HCT116 (cell line): ENCODE measurements at regions not wholly inside any gene's neighbourhood (a gene's known extent, or its start where the extent isn't known, plus 50 kb on each side); places are given as distances from the start of the nearest gene placed in this dataset.

ENCODE experiments used
- ATAC-seq: fragments of 200-7000 bp; cut with Tn5 transposase; 2 replicates; pipeline ENCODE4 v1.9.1; 2020; ENCODE audit warnings: mild to moderate bottlenecking, moderate library complexity
- BruUV-seq: library from RNA; stranded (reverse); fragments of 400-500 nt; replicated peaks from 2 replicates; lab custom pipeline; 2021; lab: Mats Ljungman, UMichigan
- CTCF ChIA-PET: fragments of 300-600 bp; sonication (Branson Sonifier 250); formaldehyde crosslinking; loops from one replicate; lab custom pipeline; 2021; ENCODE audit warnings: antibody characterized with exemption; lab: Charles Lee
- POLR2A ChIA-PET: fragments of 300-600, 350-600 bp; sonication (Branson Sonifier 250); formaldehyde crosslinking; loops from one replicate; lab custom pipeline; 2021; ENCODE audit warnings: antibody characterized with exemption; lab: Charles Lee
- RAD21 ChIA-PET, 2 experiments: fragments of 300-600 bp; sonication (Branson Sonifier 250); formaldehyde crosslinking; loops; one replicate each; lab custom pipeline; 2023; ENCODE audit warnings: low total read pairs in 2 of 2; ENCODE audit not compliant: uncharacterized antibody in 2 of 2, unreplicated experiment in 2 of 2, low non-redundant PET in 1 of 2; lab: Charles Lee
- DNase-seq: peaks from one replicate; pipeline ENCODE4 v3.0.0-alpha.2; 2010; ENCODE audit warnings: low read depth, low spot score
- H2AFZ ChIP-seq: fragments of 200-600 bp; shearing (Covaris generic), sonication (generic); 2 replicates; pipeline ENCODE4 v1.6.1; 2017; ENCODE audit warnings: low read depth, mixed run types, mixed read lengths, antibody characterized with exemption, low read length; ENCODE audit not compliant: poor library complexity, severe bottlenecking
- H3K27ac ChIP-seq: 2 replicates; pipeline ENCODE4 v1.5.1; 2012; ENCODE audit warnings: low read depth, low read length
- H3K27me3 ChIP-seq: fragments of 200-600 bp; sonication (generic); 2 replicates; pipeline ENCODE4 v1.6.1; 2016; ENCODE audit warnings: mixed run types, low read length, mixed read lengths; ENCODE audit not compliant: insufficient read depth
- H3K36me3 ChIP-seq, 2 experiments: fragments of 200-500 bp in 1 of 2; fragments of 200-600 bp in 1 of 2; sonication (Bioruptor generic) in 1 of 2; sonication (generic) in 1 of 2; 2 replicates each; pipeline versions ENCODE4 v1.5.1 to v1.6.1; 2014 to 2016; ENCODE audit warnings: low read length in 2 of 2, inconsistent platforms in 1 of 2, mixed read lengths in 1 of 2, mixed run types in 1 of 2; ENCODE audit not compliant: insufficient read depth in 2 of 2, control insufficient read depth in 1 of 2
- H3K4me1 ChIP-seq, 2 experiments: fragments of 200-600 bp in 1 of 2; sonication (generic) in 1 of 2; 2 replicates each; pipeline versions ENCODE4 v1.5.1 to v1.6.1; 2012 to 2017; ENCODE audit warnings: low read length in 2 of 2, inconsistent platforms in 1 of 2, mild to moderate bottlenecking in 1 of 2, mixed read lengths in 1 of 2, mixed run types in 1 of 2, moderate library complexity in 1 of 2; ENCODE audit not compliant: insufficient read depth in 2 of 2, control insufficient read depth in 1 of 2
- H3K4me2 ChIP-seq: fragments of 200-600 bp; sonication (generic); 2 replicates; pipeline ENCODE4 v1.6.1; 2017; ENCODE audit warnings: mixed run types, low read length, mixed read lengths
- H3K4me3 ChIP-seq, 2 experiments: fragments of 200-600 bp in 1 of 2; sonication (generic) in 1 of 2; replicated peaks in 1 of 2; 2 replicates each; pipeline ENCODE4 v1.5.1; 2011 to 2016; ENCODE audit warnings: low read length in 2 of 2, control low read depth in 1 of 2, low read depth in 1 of 2, mild to moderate bottlenecking in 1 of 2, mixed read lengths in 1 of 2, mixed run types in 1 of 2
- H3K79me2 ChIP-seq: fragments of 200-600 bp; sonication (generic); 2 replicates; pipeline ENCODE4 v1.6.1; 2017; ENCODE audit warnings: mild to moderate bottlenecking, mixed run types, low read length, moderate library complexity, mixed read lengths; ENCODE audit not compliant: insufficient read depth
- H3K9ac ChIP-seq: fragments of 200-600 bp; sonication (generic); 2 replicates; pipeline ENCODE4 v1.6.1; 2016; ENCODE audit warnings: low read length, mixed read lengths
- H3K9me2 ChIP-seq: fragments of 200-600 bp; sonication (generic), shearing (Covaris generic); 2 replicates; pipeline ENCODE4 v1.6.1; 2017; ENCODE audit warnings: mixed run types, mild to moderate bottlenecking, moderate library complexity; ENCODE audit not compliant: insufficient read depth
- H3K9me3 ChIP-seq, 2 experiments: fragments of 200-500 bp in 1 of 2; fragments of 200-600 bp in 1 of 2; sonication (Bioruptor generic) in 1 of 2; sonication (generic) in 1 of 2; 2 replicates each; pipeline ENCODE4 v1.6.1; 2014 to 2017; ENCODE audit warnings: low read length in 2 of 2, mixed read lengths in 2 of 2, inconsistent platforms in 1 of 2, low read depth in 1 of 2, mild to moderate bottlenecking in 1 of 2, mixed run types in 1 of 2, moderate library complexity in 1 of 2; ENCODE audit not compliant: control insufficient read depth in 1 of 2, insufficient read depth in 1 of 2
- H4K20me1 ChIP-seq: fragments of 200-600 bp; sonication (generic), shearing (Covaris generic); 2 replicates; pipeline ENCODE4 v1.6.1; 2017; ENCODE audit warnings: mixed run types, mild to moderate bottlenecking, moderate library complexity; ENCODE audit not compliant: insufficient read depth
- FOSL1 ChIP-seq: IDR thresholded peaks from 2 replicates; pipeline ENCODE4 v1.6.1; 2012; ENCODE audit warnings: low read depth
- JUND ChIP-seq: IDR thresholded peaks from 2 replicates; pipeline ENCODE4 v1.6.1; 2012
- POLR2A ChIP-seq: IDR thresholded peaks from 2 replicates; pipeline ENCODE4 v1.7.0; 2011; ENCODE audit warnings: borderline replicate concordance; ENCODE audit not compliant: insufficient read depth, insufficient read length; ENCODE audit errors: extremely low read depth
- RAD21 ChIP-seq: IDR thresholded peaks from 2 replicates; pipeline ENCODE4 v1.6.1; 2012; ENCODE audit warnings: low read depth, mild to moderate bottlenecking
- REST ChIP-seq: IDR thresholded peaks from 2 replicates; pipeline ENCODE4 v1.6.1; 2012; ENCODE audit warnings: low read depth
- TCF7L2 ChIP-seq: IDR thresholded peaks from 2 replicates; pipeline ENCODE4 v1.7.0; 2011; ENCODE audit warnings: borderline replicate concordance, inconsistent platforms; ENCODE audit not compliant: insufficient read depth, insufficient read length; ENCODE audit errors: extremely low read depth
- ZFX ChIP-seq: fragments of 450-650 bp; IDR thresholded peaks from 2 replicates; pipeline ENCODE4 v1.6.1; 2017
- ZNF274 ChIP-seq: fragments of 200-500 bp; sonication (Bioruptor generic); IDR thresholded peaks from 2 replicates; pipeline ENCODE4 v1.6.1; 2014; ENCODE audit warnings: mild to moderate bottlenecking, low read depth, low read length, inconsistent platforms
- intact Hi-C: fragments of 100-400 bp; cut with micrococcal nuclease; formaldehyde crosslinking; loops from 2 replicates; pipeline ENCODE4 v1.10.0; 2022
- TF ChIP-seq, protein P1 (sequence below): IDR thresholded peaks from 2 replicates; pipeline ENCODE4 v1.6.1; 2011; ENCODE audit warnings: mild to moderate bottlenecking, low read length, moderate library complexity; ENCODE audit not compliant: insufficient replicate concordance; ENCODE audit errors: extremely low read depth
- TF ChIP-seq, protein P2 (sequence below), 3 experiments: fragments of 200-600 bp in 1 of 3; sonication (generic) in 1 of 3; IDR thresholded peaks in 2 of 3; conservative IDR thresholded peaks in 1 of 3; 2 replicates each; pipeline ENCODE4 v1.5.1; 2012 to 2017; ENCODE audit warnings: low read depth in 2 of 3, low read length in 2 of 3, antibody characterized with exemption in 1 of 3, borderline replicate concordance in 1 of 3, control low read depth in 1 of 3, mild to moderate bottlenecking in 1 of 3, mixed read lengths in 1 of 3, mixed run types in 1 of 3, moderate library complexity in 1 of 3; ENCODE audit not compliant: insufficient read depth in 1 of 3

GRCh38 chr2:19767899-19768298 is 133.9 kb downstream of the TTC32 start (continued):
- TF ChIP-seq, protein P1, sequence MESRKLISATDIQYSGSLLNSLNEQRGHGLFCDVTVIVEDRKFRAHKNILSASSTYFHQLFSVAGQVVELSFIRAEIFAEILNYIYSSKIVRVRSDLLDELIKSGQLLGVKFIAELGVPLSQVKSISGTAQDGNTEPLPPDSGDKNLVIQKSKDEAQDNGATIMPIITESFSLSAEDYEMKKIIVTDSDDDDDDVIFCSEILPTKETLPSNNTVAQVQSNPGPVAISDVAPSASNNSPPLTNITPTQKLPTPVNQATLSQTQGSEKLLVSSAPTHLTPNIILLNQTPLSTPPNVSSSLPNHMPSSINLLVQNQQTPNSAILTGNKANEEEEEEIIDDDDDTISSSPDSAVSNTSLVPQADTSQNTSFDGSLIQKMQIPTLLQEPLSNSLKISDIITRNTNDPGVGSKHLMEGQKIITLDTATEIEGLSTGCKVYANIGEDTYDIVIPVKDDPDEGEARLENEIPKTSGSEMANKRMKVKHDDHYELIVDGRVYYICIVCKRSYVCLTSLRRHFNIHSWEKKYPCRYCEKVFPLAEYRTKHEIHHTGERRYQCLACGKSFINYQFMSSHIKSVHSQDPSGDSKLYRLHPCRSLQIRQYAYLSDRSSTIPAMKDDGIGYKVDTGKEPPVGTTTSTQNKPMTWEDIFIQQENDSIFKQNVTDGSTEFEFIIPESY = no peak

DNA sequence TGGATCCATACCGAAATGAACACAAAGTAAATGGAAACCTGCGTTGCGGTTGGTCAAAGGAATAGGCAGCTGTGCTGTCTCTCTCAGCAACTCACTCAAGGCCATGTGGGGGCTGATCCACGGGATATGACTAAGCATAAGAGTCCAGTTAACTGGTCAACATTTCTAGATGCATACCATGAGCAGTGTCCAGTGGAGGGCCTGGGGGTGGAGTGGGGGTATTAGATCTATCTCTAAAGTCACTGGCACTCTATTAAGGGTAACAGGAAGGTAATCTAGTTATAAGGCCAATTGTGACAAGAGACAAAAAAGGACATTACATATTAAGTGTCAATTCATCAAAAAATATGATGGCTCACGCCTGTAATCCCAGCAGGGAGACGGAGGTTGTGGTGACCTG is 136.8 kb downstream of the TTC32 start:
- DNase-seq = no peak
- Histone ChIP-seq H3K4me2 (no peak overlapping the region), H3K4me1 (no peaks in the 10 kb centered on the region), H3K4me3 (no peak overlapping the region), H2AFZ (no peak overlapping the region), H4K20me1 (no peaks in the 10 kb centered on the region), H3K27me3 (no peaks in the 10 kb centered on the region), H3K9me2 (no peaks in the 10 kb centered on the region), H3K79me2 (no peaks in the 10 kb centered on the region), H3K9ac (no peak overlapping the region), H3K27ac (no peak overlapping the region), H3K9me3 (no peaks in the 10 kb centered on the region)
- ChIA-PET RAD21 (no interaction called here), CTCF (no interaction called here)
- intact Hi-C loops = no loop called here
- no TSS peak for BruUV-seq
- TF ChIP-seq POLR2A (no peak), FOSL1 (no peak), TCF7L2 (no peak), RAD21 (no peak), ZFX (no peak)
- TF ChIP-seq, all 23 proteins: peak for 0
- POLR2A ChIA-PET = no interaction called here
- H3K36me3 ChIP-seq = no peaks in the 10 kb centered on the region
- ATAC-seq = no peak

DNA sequence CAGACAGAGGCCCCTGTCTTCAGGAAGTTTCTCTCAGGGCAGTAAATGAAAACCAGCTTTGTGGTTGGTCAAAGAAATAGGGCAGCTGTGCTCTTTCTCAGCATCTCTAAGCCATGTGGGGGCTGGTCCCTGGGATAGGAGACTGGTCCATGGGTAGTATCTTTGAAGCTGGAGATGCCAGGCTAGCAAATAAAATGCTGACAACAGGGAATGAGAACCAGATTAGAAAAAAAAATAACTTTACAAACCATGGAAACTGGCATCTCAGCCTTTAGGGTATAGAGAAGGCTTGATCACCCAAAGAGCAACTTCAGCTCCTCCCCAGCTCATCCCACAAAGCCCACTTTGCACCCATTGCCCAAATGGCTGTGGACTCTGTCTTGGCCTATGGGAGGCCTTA is 138.1 kb downstream of the TTC32 start:
- Histone ChIP-seq H3K4me2 (no peak overlapping the region), H4K20me1 (no peaks in the 10 kb centered on the region), H3K79me2 (no peaks in the 10 kb centered on the region), H3K4me1 (no peaks in the 10 kb centered on the region), H3K9me2 (no peaks in the 10 kb centered on the region), H3K27me3 (no peaks in the 10 kb centered on the region), H3K27ac (no peak overlapping the region), H3K4me3 (no peak overlapping the region), H3K36me3 (no peaks in the 10 kb centered on the region), H2AFZ (no peak overlapping the region), H3K9me3 (no peaks in the 10 kb centered on the region), H3K9ac (no peak overlapping the region)
- CTCF ChIA-PET = no interaction called here
- BruUV-seq = no TSS peak
- intact Hi-C loops = no loop called here
- POLR2A ChIA-PET = no interaction called here
- RAD21 ChIA-PET = no interaction called here
- ATAC-seq (no peak), DNase-seq (no peak)
- TF ChIP-seq ZNF274 (no peak), REST (no peak), ZFX (no peak), TCF7L2 (no peak), JUND (no peak)
- TF ChIP-seq, protein P2, sequence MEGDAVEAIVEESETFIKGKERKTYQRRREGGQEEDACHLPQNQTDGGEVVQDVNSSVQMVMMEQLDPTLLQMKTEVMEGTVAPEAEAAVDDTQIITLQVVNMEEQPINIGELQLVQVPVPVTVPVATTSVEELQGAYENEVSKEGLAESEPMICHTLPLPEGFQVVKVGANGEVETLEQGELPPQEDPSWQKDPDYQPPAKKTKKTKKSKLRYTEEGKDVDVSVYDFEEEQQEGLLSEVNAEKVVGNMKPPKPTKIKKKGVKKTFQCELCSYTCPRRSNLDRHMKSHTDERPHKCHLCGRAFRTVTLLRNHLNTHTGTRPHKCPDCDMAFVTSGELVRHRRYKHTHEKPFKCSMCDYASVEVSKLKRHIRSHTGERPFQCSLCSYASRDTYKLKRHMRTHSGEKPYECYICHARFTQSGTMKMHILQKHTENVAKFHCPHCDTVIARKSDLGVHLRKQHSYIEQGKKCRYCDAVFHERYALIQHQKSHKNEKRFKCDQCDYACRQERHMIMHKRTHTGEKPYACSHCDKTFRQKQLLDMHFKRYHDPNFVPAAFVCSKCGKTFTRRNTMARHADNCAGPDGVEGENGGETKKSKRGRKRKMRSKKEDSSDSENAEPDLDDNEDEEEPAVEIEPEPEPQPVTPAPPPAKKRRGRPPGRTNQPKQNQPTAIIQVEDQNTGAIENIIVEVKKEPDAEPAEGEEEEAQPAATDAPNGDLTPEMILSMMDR (IDR thresholded peaks at IDR 0.05 in 2 of 3, conservative IDR thresholded peaks at IDR 0.05 in 1 of 3; ENCODE audit: borderline replicate concordance in 1 of 3, insufficient read depth in 1 of 3, low read depth in 2 of 3, low read length in 2 of 3) = no peak
